ENCODE measurements at regions not wholly inside any gene's neighbourhood (a gene's known extent, or its start where the extent isn't known, plus 50 kb on each side); places are given as distances from the start of the nearest gene placed in this dataset.

GRCh38 chr13:82867284-82867683, 1015.0 kb downstream of the SLITRK1 start:
- 49 to 67% (median 57%) methylated on average over 2 of the region's 2 CpGs for WGBS, 3 donors
- FAIRE-seq = no peak
- H3K9me3 ChIP-seq (ENCODE audit: control insufficient read depth in 2 of 2, insufficient read depth in 1 of 2, low read depth in 1 of 2, low read length in 1 of 2) = peaks cover 0 to under 1% of the 10 kb centered on the region in 2 donors

GRCh38 chr13:82850644-82851043, 1031.6 kb downstream of the SLITRK1 start:
- Histone ChIP-seq H3K36me3 (ENCODE audit: control insufficient read depth in 3 of 3, insufficient read depth in 2 of 3, low read depth in 1 of 3, low read length in 3 of 3) (no peaks in the 10 kb centered on the region), H3K4me1 (ENCODE audit: control insufficient read depth in 3 of 3, insufficient read depth in 2 of 3, low read depth in 1 of 3, low read length in 2 of 3) (no peaks in the 10 kb centered on the region), H3K9me3 (ENCODE audit: control insufficient read depth in 2 of 2, insufficient read depth in 1 of 2, low read depth in 1 of 2, low read length in 1 of 2) (no peaks in the 10 kb centered on the region), H3K4me3 (ENCODE audit: low read depth in 1 of 3, low read length in 3 of 3) (no peak overlapping the region), H3K27me3 (ENCODE audit: control insufficient read depth in 3 of 3, insufficient read depth in 3 of 3, low read length in 3 of 3) (no peaks in the 10 kb centered on the region), H3K27ac (ENCODE audit: low read depth in 1 of 3, low read length in 2 of 3) (no peak overlapping the region)
- no peak for FAIRE-seq
- DNase-seq = no peak

More at GRCh38 chr13:82867284-82867683, 1015.0 kb downstream of the SLITRK1 start:
- no peak overlapping the region for H3K4me3 ChIP-seq (ENCODE audit: low read depth in 1 of 3, low read length in 3 of 3)
- H3K27ac ChIP-seq (ENCODE audit: low read depth in 1 of 3, low read length in 2 of 3) = no peak overlapping the region
- H3K27me3 ChIP-seq (ENCODE audit: control insufficient read depth in 3 of 3, insufficient read depth in 3 of 3, low read length in 3 of 3) = no peaks in the 10 kb centered on the region
- no peaks in the 10 kb centered on the region for H3K36me3 ChIP-seq (ENCODE audit: control insufficient read depth in 3 of 3, insufficient read depth in 2 of 3, low read depth in 1 of 3, low read length in 3 of 3)
- no peak for DNase-seq
- no peaks in the 10 kb centered on the region for H3K4me1 ChIP-seq (ENCODE audit: control insufficient read depth in 3 of 3, insufficient read depth in 2 of 3, low read depth in 1 of 3, low read length in 2 of 3)

- Histone ChIP-seq H3K4me1 (ENCODE audit: control insufficient read depth in 3 of 3, insufficient read depth in 2 of 3, low read depth in 1 of 3, low read length in 2 of 3) (no peaks in the 10 kb centered on the region), H3K36me3 (ENCODE audit: control insufficient read depth in 3 of 3, insufficient read depth in 2 of 3, low read depth in 1 of 3, low read length in 3 of 3) (no peaks in the 10 kb centered on the region), H3K27me3 (ENCODE audit: control insufficient read depth in 3 of 3, insufficient read depth in 3 of 3, low read length in 3 of 3) (no peaks in the 10 kb centered on the region), H3K9me3 (ENCODE audit: control insufficient read depth in 2 of 2, insufficient read depth in 1 of 2, low read depth in 1 of 2, low read length in 1 of 2) (no peaks in the 10 kb centered on the region), H3K27ac (ENCODE audit: low read depth in 1 of 3, low read length in 2 of 3) (no peak overlapping the region), H3K4me3 (ENCODE audit: low read depth in 1 of 3, low read length in 3 of 3) (no peak overlapping the region)
- WGBS, 3 donors = 87 to 93% (median 89%) methylated on average over 1 of the region's 1 CpG
- no peak for FAIRE-seq
- DNase-seq = no peak
These were observed 1033.5 kb downstream of the SLITRK1 start for GRCh38 chr13:82848766-82849165.

GRCh38 chr13:82847595-82847994, 1034.7 kb downstream of the SLITRK1 start:
- DNase-seq (no peak), FAIRE-seq (no peak)
- WGBS, 3 donors = 28 to 67% (median 36%) methylated on average over 3 of the region's 3 CpGs
- no peaks in the 10 kb centered on the region for H3K4me1 ChIP-seq (ENCODE audit: control insufficient read depth in 3 of 3, insufficient read depth in 2 of 3, low read depth in 1 of 3, low read length in 2 of 3)
- no peaks in the 10 kb centered on the region for H3K9me3 ChIP-seq (ENCODE audit: control insufficient read depth in 2 of 2, insufficient read depth in 1 of 2, low read depth in 1 of 2, low read length in 1 of 2)
- H3K36me3 ChIP-seq (ENCODE audit: control insufficient read depth in 3 of 3, insufficient read depth in 2 of 3, low read depth in 1 of 3, low read length in 3 of 3) = no peaks in the 10 kb centered on the region
- no peak overlapping the region for H3K27ac ChIP-seq (ENCODE audit: low read depth in 1 of 3, low read length in 2 of 3)
- H3K27me3 ChIP-seq (ENCODE audit: control insufficient read depth in 3 of 3, insufficient read depth in 3 of 3, low read length in 3 of 3) = no peaks in the 10 kb centered on the region
- H3K4me3 ChIP-seq (ENCODE audit: low read depth in 1 of 3, low read length in 3 of 3) = no peak overlapping the region

- no peaks in the 10 kb centered on the region for H3K36me3 ChIP-seq (ENCODE audit: control insufficient read depth in 3 of 3, insufficient read depth in 2 of 3, low read depth in 1 of 3, low read length in 3 of 3)
- H3K4me3 ChIP-seq (ENCODE audit: low read depth in 1 of 3, low read length in 3 of 3) = no peak overlapping the region
- WGBS, 3 donors = 56 to 74% (median 68%) methylated on average over 3 of the region's 3 CpGs
- no peaks in the 10 kb centered on the region for H3K27me3 ChIP-seq (ENCODE audit: control insufficient read depth in 3 of 3, insufficient read depth in 3 of 3, low read length in 3 of 3)
- H3K9me3 ChIP-seq (ENCODE audit: control insufficient read depth in 2 of 2, insufficient read depth in 1 of 2, low read depth in 1 of 2, low read length in 1 of 2) = peaks cover 0 to 3% of the 10 kb centered on the region in 2 donors
- H3K4me1 ChIP-seq (ENCODE audit: control insufficient read depth in 3 of 3, insufficient read depth in 2 of 3, low read depth in 1 of 3, low read length in 2 of 3) = no peaks in the 10 kb centered on the region
- H3K27ac ChIP-seq (ENCODE audit: low read depth in 1 of 3, low read length in 2 of 3) = no peak overlapping the region
- FAIRE-seq = no peak
- DNase-seq = no peak
These were observed 1048.4 kb downstream of the SLITRK1 start for GRCh38 chr13:82833923-82834322.

- no peak for DNase-seq
- 94 to 100% (median 100%) methylated on average over 1 of the region's 1 CpG for WGBS, 3 donors
- peaks cover 0 to 6% of the 10 kb centered on the region in 2 donors for H3K9me3 ChIP-seq (ENCODE audit: control insufficient read depth in 2 of 2, insufficient read depth in 1 of 2, low read depth in 1 of 2, low read length in 1 of 2)
- H3K4me1 ChIP-seq (ENCODE audit: control insufficient read depth in 3 of 3, insufficient read depth in 2 of 3, low read depth in 1 of 3, low read length in 2 of 3) = no peaks in the 10 kb centered on the region
- FAIRE-seq = no peak
- H3K27me3 ChIP-seq (ENCODE audit: control insufficient read depth in 3 of 3, insufficient read depth in 3 of 3, low read length in 3 of 3) = no peaks in the 10 kb centered on the region
- no peaks in the 10 kb centered on the region for H3K36me3 ChIP-seq (ENCODE audit: control insufficient read depth in 3 of 3, insufficient read depth in 2 of 3, low read depth in 1 of 3, low read length in 3 of 3)
- H3K4me3 ChIP-seq (ENCODE audit: low read depth in 1 of 3, low read length in 3 of 3) = no peak overlapping the region
- H3K27ac ChIP-seq (ENCODE audit: low read depth in 1 of 3, low read length in 2 of 3) = no peak overlapping the region
These were observed 1053.2 kb downstream of the SLITRK1 start for GRCh38 chr13:82829040-82829439.

GRCh38 chr13:82827724-82828123, 1054.5 kb downstream of the SLITRK1 start:
- no peak for FAIRE-seq
- no peaks in the 10 kb centered on the region for H3K27me3 ChIP-seq (ENCODE audit: control insufficient read depth in 3 of 3, insufficient read depth in 3 of 3, low read length in 3 of 3)

GRCh38 chr13:82822935-82823334, 1059.3 kb downstream of the SLITRK1 start:
- FAIRE-seq (no peak), DNase-seq (no peak)
- Histone ChIP-seq H3K4me3 (ENCODE audit: low read depth in 1 of 3, low read length in 3 of 3) (no peak overlapping the region), H3K9me3 (ENCODE audit: control insufficient read depth in 2 of 2, insufficient read depth in 1 of 2, low read depth in 1 of 2, low read length in 1 of 2) (no peaks in the 10 kb centered on the region), H3K36me3 (ENCODE audit: control insufficient read depth in 3 of 3, insufficient read depth in 2 of 3, low read depth in 1 of 3, low read length in 3 of 3) (no peaks in the 10 kb centered on the region), H3K27ac (ENCODE audit: low read depth in 1 of 3, low read length in 2 of 3) (no peak overlapping the region), H3K27me3 (ENCODE audit: control insufficient read depth in 3 of 3, insufficient read depth in 3 of 3, low read length in 3 of 3) (no peaks in the 10 kb centered on the region), H3K4me1 (ENCODE audit: control insufficient read depth in 3 of 3, insufficient read depth in 2 of 3, low read depth in 1 of 3, low read length in 2 of 3) (no peaks in the 10 kb centered on the region)
- WGBS, 3 donors = 83 to 91% (median 89%) methylated on average over 10 of the region's 10 CpGs

More at GRCh38 chr13:82827724-82828123, 1054.5 kb downstream of the SLITRK1 start:
- H3K27ac ChIP-seq (ENCODE audit: low read depth in 1 of 3, low read length in 2 of 3) = no peak overlapping the region
- no peak for DNase-seq
- no peaks in the 10 kb centered on the region for H3K36me3 ChIP-seq (ENCODE audit: control insufficient read depth in 3 of 3, insufficient read depth in 2 of 3, low read depth in 1 of 3, low read length in 3 of 3)
- no peak overlapping the region for H3K4me3 ChIP-seq (ENCODE audit: low read depth in 1 of 3, low read length in 3 of 3)
- peaks cover 0 to 6% of the 10 kb centered on the region in 2 donors for H3K9me3 ChIP-seq (ENCODE audit: control insufficient read depth in 2 of 2, insufficient read depth in 1 of 2, low read depth in 1 of 2, low read length in 1 of 2)
- H3K4me1 ChIP-seq (ENCODE audit: control insufficient read depth in 3 of 3, insufficient read depth in 2 of 3, low read depth in 1 of 3, low read length in 2 of 3) = no peaks in the 10 kb centered on the region

GRCh38 chr13:82817133-82817532, 1065.1 kb downstream of the SLITRK1 start:
- DNase-seq = no peak
- H3K4me3 ChIP-seq (ENCODE audit: low read depth in 1 of 3, low read length in 3 of 3) = no peak overlapping the region
- no peaks in the 10 kb centered on the region for H3K4me1 ChIP-seq (ENCODE audit: control insufficient read depth in 3 of 3, insufficient read depth in 2 of 3, low read depth in 1 of 3, low read length in 2 of 3)
- no peak for FAIRE-seq
- 71 to 79% (median 79%) methylated on average over 3 of the region's 3 CpGs for WGBS, 3 donors
- H3K9me3 ChIP-seq (ENCODE audit: control insufficient read depth in 2 of 2, insufficient read depth in 1 of 2, low read depth in 1 of 2, low read length in 1 of 2) = peaks cover 0 to 10% of the 10 kb centered on the region in 2 donors
- H3K27me3 ChIP-seq (ENCODE audit: control insufficient read depth in 3 of 3, insufficient read depth in 3 of 3, low read length in 3 of 3) = no peaks in the 10 kb centered on the region
- no peaks in the 10 kb centered on the region for H3K36me3 ChIP-seq (ENCODE audit: control insufficient read depth in 3 of 3, insufficient read depth in 2 of 3, low read depth in 1 of 3, low read length in 3 of 3)
- no peak overlapping the region for H3K27ac ChIP-seq (ENCODE audit: low read depth in 1 of 3, low read length in 2 of 3)

Data from small intestine (tissue), 7 donors.